NCI-H1417 treated with DMSO at 0.1 percent for 48 hours (cell line): ENCODE measurements at regions not wholly inside any gene's neighbourhood (a gene's known extent, or its start where the extent isn't known, plus 50 kb on each side); places are given as distances from the start of the nearest gene placed in this dataset.

ENCODE experiments used
- DNase-seq: peaks from one replicate; lab custom pipeline; 2025; lab: John Stamatoyannopoulos, UW

- DNase-seq, result no peak
Observed at GRCh38 chr2:220850116-220850515, 722.0 kb downstream of the EPHA4 start.

GRCh38 chr2:220855296-220855695 lies 716.8 kb downstream of the EPHA4 start:
- no peak for DNase-seq

GRCh38 chr2:220856486-220856885 lies 715.6 kb downstream of the EPHA4 start:
- no peak for DNase-seq

GRCh38 chr2:220857368-220857767 lies 714.7 kb downstream of the EPHA4 start:
- no peak for DNase-seq

- DNase-seq, result no peak
Observed at GRCh38 chr2:220858101-220858500, 714.0 kb downstream of the EPHA4 start.

- DNase-seq, result no peak
Observed at GRCh38 chr2:220871909-220872308, 700.2 kb downstream of the EPHA4 start.

- DNase-seq, result no peak
Observed at GRCh38 chr2:220876080-220876824, 695.9 kb downstream of the EPHA4 start.

- no peak for DNase-seq
Observed at GRCh38 chr2:220877491-220877890, 694.6 kb downstream of the EPHA4 start.

- DNase-seq, result no peak
Observed at GRCh38 chr2:220877897-220878296, 694.2 kb downstream of the EPHA4 start.

- DNase-seq, result no peak
Observed at GRCh38 chr2:220880623-220881596, 691.2 kb downstream of the EPHA4 start.

GRCh38 chr2:220882507-220882906 lies 689.6 kb downstream of the EPHA4 start:
- no peak for DNase-seq

- no peak for DNase-seq
Observed at GRCh38 chr2:220885593-220885992, 686.5 kb downstream of the EPHA4 start.

GRCh38 chr2:220887271-220887870 lies 684.7 kb downstream of the EPHA4 start:
- DNase-seq, result no peak

- DNase-seq, result no peak
Observed at GRCh38 chr2:220887876-220888275, 684.2 kb downstream of the EPHA4 start.

- DNase-seq, result no peak
Observed at GRCh38 chr2:220890931-220891330, 681.2 kb downstream of the EPHA4 start.

GRCh38 chr2:220891405-220891804 lies 680.7 kb downstream of the EPHA4 start:
- DNase-seq, result no peak

GRCh38 chr2:220892018-220892634 lies 680.0 kb downstream of the EPHA4 start:
- DNase-seq, result no peak

- no peak for DNase-seq
Observed at GRCh38 chr2:220893411-220893810, 678.7 kb downstream of the EPHA4 start.

- DNase-seq, result no peak
Observed at GRCh38 chr2:220894069-220894468, 678.0 kb downstream of the EPHA4 start.

- no peak for DNase-seq
Observed at GRCh38 chr2:220899492-220899891, 672.6 kb downstream of the EPHA4 start.

GRCh38 chr2:220904015-220904414 lies 668.1 kb downstream of the EPHA4 start:
- no peak for DNase-seq

- no peak for DNase-seq
Observed at GRCh38 chr2:220913384-220913783, 658.7 kb downstream of the EPHA4 start.
